Ishikawa (cell line): ENCODE measurements at regions not wholly inside any gene's neighbourhood (a gene's known extent, or its start where the extent isn't known, plus 50 kb on each side); places are given as distances from the start of the nearest gene placed in this dataset.

Experiments used
- CEBPB ChIP-seq: IDR thresholded peaks from 2 replicates; pipeline ENCODE4 v1.6.1; 2012
- CREB1 ChIP-seq: IDR thresholded peaks from 2 replicates; pipeline ENCODE4 v1.6.1; 2012; ENCODE audit warnings: low read depth
- EGR1 ChIP-seq: IDR thresholded peaks from 2 replicates; pipeline ENCODE4 v1.6.1; 2012
- EP300 ChIP-seq: IDR thresholded peaks from 2 replicates; pipeline ENCODE4 v1.6.1; 2012; ENCODE audit warnings: borderline replicate concordance
- FOXM1 ChIP-seq: IDR thresholded peaks from 2 replicates; pipeline ENCODE4 v1.6.1; 2012; ENCODE audit warnings: low read depth, borderline replicate concordance
- MAX ChIP-seq: IDR thresholded peaks from 2 replicates; pipeline ENCODE4 v1.6.1; 2012
- NFIC ChIP-seq: IDR thresholded peaks from 2 replicates; pipeline ENCODE4 v1.6.1; 2012
- RAD21 ChIP-seq: IDR thresholded peaks from 2 replicates; pipeline ENCODE4 v1.6.1; 2012; ENCODE audit warnings: low read depth
- REST ChIP-seq: IDR thresholded peaks from 2 replicates; pipeline ENCODE4 v1.6.1; 2012; ENCODE audit warnings: low read depth, mild to moderate bottlenecking
- TAF1 ChIP-seq: IDR thresholded peaks from 2 replicates; pipeline ENCODE4 v1.6.1; 2012; ENCODE audit warnings: low read depth, mild to moderate bottlenecking
- TCF12 ChIP-seq: IDR thresholded peaks from 2 replicates; pipeline ENCODE4 v1.6.1; 2012; ENCODE audit warnings: low read depth
- TEAD4 ChIP-seq: IDR thresholded peaks from 2 replicates; pipeline ENCODE4 v1.6.1; 2012
- USF1 ChIP-seq: IDR thresholded peaks from 2 replicates; pipeline ENCODE4 v1.6.1; 2012
- YY1 ChIP-seq: IDR thresholded peaks from 2 replicates; pipeline ENCODE4 v1.6.1; 2012; ENCODE audit warnings: low read depth
- ZBTB7A ChIP-seq: IDR thresholded peaks from 2 replicates; pipeline ENCODE4 v1.6.1; 2012; ENCODE audit warnings: low read depth

- no peak for TF ChIP-seq TEAD4
- no peak for TF ChIP-seq TAF1
- TF ChIP-seq YY1, result no peak
- TF ChIP-seq USF1, result no peak
- no peak for TF ChIP-seq NFIC
- no peak for TF ChIP-seq CEBPB
- no peak for TF ChIP-seq RAD21
- no peak for TF ChIP-seq REST
- TF ChIP-seq FOXM1, result no peak
- no peak for TF ChIP-seq ZBTB7A
- TF ChIP-seq MAX, result no peak
- TF ChIP-seq CREB1, result no peak
- no peak for TF ChIP-seq TCF12
- TF ChIP-seq EGR1, result no peak
- TF ChIP-seq EP300, result no peak
Measured at GRCh38 chr13:76245920-76246319, 609.8 kb downstream of the LMO7 start.

GRCh38 chr13:76245211-76245610 is 609.1 kb downstream of the LMO7 start:
- TF ChIP-seq REST (no peak), YY1 (no peak), CREB1 (no peak), TAF1 (no peak), RAD21 (no peak), USF1 (no peak), NFIC (no peak), ZBTB7A (no peak), EGR1 (no peak), EP300 (no peak), MAX (no peak), TEAD4 (no peak)

- no peak for TF ChIP-seq USF1
- no peak for TF ChIP-seq TCF12
- no peak for TF ChIP-seq FOXM1
- TF ChIP-seq CREB1, result no peak
- no peak for TF ChIP-seq TEAD4
- no peak for TF ChIP-seq CEBPB
- TF ChIP-seq MAX, result no peak
- TF ChIP-seq ZBTB7A, result no peak
- no peak for TF ChIP-seq TAF1
- TF ChIP-seq REST, result no peak
- no peak for TF ChIP-seq YY1
- TF ChIP-seq NFIC, result no peak
- no peak for TF ChIP-seq EP300
- no peak for TF ChIP-seq EGR1
- TF ChIP-seq RAD21, result no peak
Measured at GRCh38 chr13:76239031-76239680, 603.0 kb downstream of the LMO7 start.
